Liver (tissue), 7 donors: ENCODE measurements at regions not wholly inside any gene's neighbourhood (a gene's known extent, or its start where the extent isn't known, plus 50 kb on each side); places are given as distances from the start of the nearest gene placed in this dataset.
"Not testable (repeated sequence)": the region's sequence is repeated elsewhere in the genome, so short reads cannot be mapped to it uniquely, and the experiment has no call there.

Experiments used
- DNase-seq: peaks from one replicate; pipeline ENCODE4 v3.0.0-alpha.2; 2017; ENCODE audit warnings: low spot score
- H3K27ac ChIP-seq, 2 donors: one replicate each; pipeline ENCODE4 v1.7.0; 2013; ENCODE audit warnings: inconsistent platforms in 2 of 2, low read length in 2 of 2, control low read depth in 1 of 2, low read depth in 1 of 2, mild to moderate bottlenecking in 1 of 2
- H3K27me3 ChIP-seq, 4 donors: one replicate each; pipeline versions ENCODE4 v1.6.1 to v1.7.0; 2013; ENCODE audit warnings: low read length in 3 of 4, inconsistent platforms in 1 of 4, mild to moderate bottlenecking in 1 of 4, moderate library complexity in 1 of 4; ENCODE audit not compliant: control insufficient read depth in 4 of 4, insufficient read depth in 4 of 4
- H3K36me3 ChIP-seq, 4 donors: one replicate each; pipeline versions ENCODE4 v1.6.1 to v1.7.0; 2013; ENCODE audit warnings: low read length in 3 of 4, mild to moderate bottlenecking in 3 of 4, low read depth in 1 of 4, moderate library complexity in 1 of 4; ENCODE audit not compliant: control insufficient read depth in 4 of 4, insufficient read depth in 3 of 4
- H3K4me1 ChIP-seq, 4 donors: one replicate each; pipeline versions ENCODE4 v1.6.1 to v1.7.0; 2013; ENCODE audit warnings: low read length in 3 of 4, mild to moderate bottlenecking in 3 of 4, moderate library complexity in 1 of 4; ENCODE audit not compliant: control insufficient read depth in 4 of 4, insufficient read depth in 4 of 4
- H3K4me3 ChIP-seq, 3 donors: one replicate each; pipeline versions ENCODE4 v1.6.1 to v1.7.0; 2013; ENCODE audit warnings: low read length in 3 of 3, control low read depth in 1 of 3, low read depth in 1 of 3, mild to moderate bottlenecking in 1 of 3
- H3K9ac ChIP-seq, 2 donors: one replicate each; pipeline ENCODE4 v1.7.0; 2013; ENCODE audit warnings: low read length in 2 of 2, mild to moderate bottlenecking in 2 of 2, moderate library complexity in 2 of 2, control low read depth in 1 of 2, low read depth in 1 of 2
- H3K9me3 ChIP-seq, 4 donors: one replicate each; pipeline versions ENCODE4 v1.6.1 to v1.7.0; 2013; ENCODE audit warnings: low read length in 3 of 4; ENCODE audit not compliant: control insufficient read depth in 4 of 4
- ATF3 ChIP-seq: IDR thresholded peaks from 2 replicates; pipeline ENCODE4 v1.6.1; 2016; ENCODE audit warnings: antibody characterized with exemption
- EGR1 ChIP-seq, 2 donors: IDR thresholded peaks; 2 replicates each; pipeline ENCODE4 v1.6.1; 2016 to 2018; ENCODE audit warnings: antibody characterized with exemption in 2 of 2, low read depth in 2 of 2
- FOXA1 ChIP-seq: IDR thresholded peaks from 2 replicates; pipeline ENCODE4 v1.6.1; 2016; ENCODE audit warnings: antibody characterized with exemption
- FOXA2 ChIP-seq: IDR thresholded peaks from 2 replicates; pipeline ENCODE4 v1.6.1; 2016; ENCODE audit warnings: antibody characterized with exemption
- GABPA ChIP-seq, 2 donors: IDR thresholded peaks in 1 of 2; conservative IDR thresholded peaks in 1 of 2; 2 replicates each; pipeline ENCODE4 v1.6.1; 2016; ENCODE audit warnings: antibody characterized with exemption in 2 of 2, mild to moderate bottlenecking in 1 of 2, moderate library complexity in 1 of 2
- HNF4A ChIP-seq, 2 donors: conservative IDR thresholded peaks; 2 replicates each; pipeline ENCODE4 v1.6.1; 2016; ENCODE audit warnings: antibody characterized with exemption in 2 of 2, mild to moderate bottlenecking in 2 of 2
- HNF4G ChIP-seq: IDR thresholded peaks from 2 replicates; pipeline ENCODE4 v1.6.1; 2016; ENCODE audit warnings: antibody characterized with exemption
- JUND ChIP-seq, 2 donors: IDR thresholded peaks; 2 replicates each; pipeline ENCODE4 v1.6.1; 2016; ENCODE audit warnings: antibody characterized with exemption in 2 of 2
- MAX ChIP-seq: IDR thresholded peaks from 2 replicates; pipeline ENCODE4 v1.6.1; 2016; ENCODE audit warnings: antibody characterized with exemption
- NR2F2 ChIP-seq: IDR thresholded peaks from 2 replicates; pipeline ENCODE4 v1.6.1; 2016; ENCODE audit warnings: antibody characterized with exemption
- REST ChIP-seq: IDR thresholded peaks from 2 replicates; pipeline ENCODE4 v1.6.1; 2016; ENCODE audit warnings: antibody characterized with exemption, mild to moderate bottlenecking
- RXRA ChIP-seq, 2 donors: IDR thresholded peaks; 2 replicates each; pipeline ENCODE4 v1.6.1; 2017 to 2018; ENCODE audit warnings: antibody characterized with exemption in 2 of 2, mild to moderate bottlenecking in 1 of 2
- SP1 ChIP-seq: IDR thresholded peaks from 2 replicates; pipeline ENCODE4 v1.6.1; 2018; ENCODE audit warnings: antibody characterized with exemption, mild to moderate bottlenecking
- TAF1 ChIP-seq: conservative IDR thresholded peaks from 2 replicates; pipeline ENCODE4 v1.6.1; 2016; ENCODE audit warnings: antibody characterized with exemption, mild to moderate bottlenecking
- YY1 ChIP-seq: IDR thresholded peaks from 2 replicates; pipeline ENCODE4 v1.6.1; 2016; ENCODE audit warnings: antibody characterized with exemption, mild to moderate bottlenecking
- ZBTB33 ChIP-seq: IDR thresholded peaks from 2 replicates; pipeline ENCODE4 v1.6.1; 2016; ENCODE audit warnings: antibody characterized with exemption
- WGBS: extraction: QIAGEN DNeasy Blood & Tissue Kit; methylation state at CpG from one replicate; pipeline ENCODE4 v1.1.7; 2013; 5-methylcytosine and 5-hydroxymethylcytosine counted together
- donor health status: healthy.
- donor health status: healthy.
- donor health status: healthy.
- donor health status: healthy.

GRCh38 chr4:66562276-66562806 is 892.1 kb upstream of the EPHA5 start:
- no peak overlapping the region for H3K9ac ChIP-seq
- no peak overlapping the region for H3K27ac ChIP-seq
- H3K4me3 ChIP-seq: no peak overlapping the region
- no peaks in the 10 kb centered on the region for H3K4me1 ChIP-seq
- H3K36me3 ChIP-seq: no peaks in the 10 kb centered on the region
- no peaks in the 10 kb centered on the region for H3K27me3 ChIP-seq
- H3K9me3 ChIP-seq: no peaks in the 10 kb centered on the region
- no peak for TF ChIP-seq YY1
- TF ChIP-seq GABPA (IDR thresholded peaks at IDR 0.05 in 1 of 2, conservative IDR thresholded peaks at IDR 0.05 in 1 of 2): no peak
- no peak for TF ChIP-seq EGR1 (IDR thresholded peaks at IDR 0.05; ENCODE audit: low read depth in 2 of 2)
- TF ChIP-seq FOXA1: no peak
- TF ChIP-seq JUND (IDR thresholded peaks at IDR 0.05): no peak
- no peak for TF ChIP-seq NR2F2
- TF ChIP-seq HNF4A (conservative IDR thresholded peaks at IDR 0.05): no peak
- no peak for TF ChIP-seq REST
- no peak for TF ChIP-seq HNF4G
- TF ChIP-seq SP1: no peak
- TF ChIP-seq ATF3: no peak
- no peak for DNase-seq

- H3K9me3 ChIP-seq, H3K9ac ChIP-seq, H3K4me3 ChIP-seq, H3K4me1 ChIP-seq, H3K27ac ChIP-seq, H3K27me3 ChIP-seq, H3K36me3 ChIP-seq, DNase-seq: not testable (repeated sequence)
- 94% methylated on average over 42 of the region's 42 CpGs for WGBS
These were observed 891.3 kb upstream of the EPHA5 start for GRCh38 chr4:66561465-66562053.

- Histone ChIP-seq H3K9ac (no peak overlapping the region), H3K4me1 (no peaks in the 10 kb centered on the region), H3K36me3 (no peaks in the 10 kb centered on the region), H3K27me3 (no peaks in the 10 kb centered on the region), H3K4me3 (no peak overlapping the region), H3K9me3 (no peaks in the 10 kb centered on the region), H3K27ac (no peak overlapping the region)
- TF ChIP-seq REST (no peak), GABPA (IDR thresholded peaks at IDR 0.05 in 1 of 2, conservative IDR thresholded peaks at IDR 0.05 in 1 of 2) (no peak), ZBTB33 (no peak), RXRA (IDR thresholded peaks at IDR 0.05) (no peak), FOXA2 (no peak), SP1 (no peak), HNF4A (conservative IDR thresholded peaks at IDR 0.05) (no peak), YY1 (no peak), TAF1 (no peak), EGR1 (IDR thresholded peaks at IDR 0.05; ENCODE audit: low read depth in 2 of 2) (no peak), ATF3 (no peak), MAX (no peak), NR2F2 (no peak), HNF4G (no peak)
- no peak for DNase-seq
These were observed 888.4 kb upstream of the EPHA5 start for GRCh38 chr4:66558651-66559050.
